ENCODE measurements at regions not wholly inside any gene's neighbourhood (a gene's known extent, or its start where the extent isn't known, plus 50 kb on each side); places are given as distances from the start of the nearest gene placed in this dataset.

- no peak for DNase-seq
These were observed 144.4 kb upstream of the CELF2 start for GRCh38 chr10:10873289-10873688.

GRCh38 chr10:10873915-10874314 is 143.8 kb upstream of the CELF2 start:
- DNase-seq = no peak

GRCh38 chr10:10878963-10879362 is 138.7 kb upstream of the CELF2 start:
- no peak for DNase-seq

- no peak for DNase-seq
These were observed 136.4 kb upstream of the CELF2 start for GRCh38 chr10:10881117-10881813.

- DNase-seq = no peak
These were observed 133.9 kb upstream of the CELF2 start for GRCh38 chr10:10883737-10884136.

DNA sequence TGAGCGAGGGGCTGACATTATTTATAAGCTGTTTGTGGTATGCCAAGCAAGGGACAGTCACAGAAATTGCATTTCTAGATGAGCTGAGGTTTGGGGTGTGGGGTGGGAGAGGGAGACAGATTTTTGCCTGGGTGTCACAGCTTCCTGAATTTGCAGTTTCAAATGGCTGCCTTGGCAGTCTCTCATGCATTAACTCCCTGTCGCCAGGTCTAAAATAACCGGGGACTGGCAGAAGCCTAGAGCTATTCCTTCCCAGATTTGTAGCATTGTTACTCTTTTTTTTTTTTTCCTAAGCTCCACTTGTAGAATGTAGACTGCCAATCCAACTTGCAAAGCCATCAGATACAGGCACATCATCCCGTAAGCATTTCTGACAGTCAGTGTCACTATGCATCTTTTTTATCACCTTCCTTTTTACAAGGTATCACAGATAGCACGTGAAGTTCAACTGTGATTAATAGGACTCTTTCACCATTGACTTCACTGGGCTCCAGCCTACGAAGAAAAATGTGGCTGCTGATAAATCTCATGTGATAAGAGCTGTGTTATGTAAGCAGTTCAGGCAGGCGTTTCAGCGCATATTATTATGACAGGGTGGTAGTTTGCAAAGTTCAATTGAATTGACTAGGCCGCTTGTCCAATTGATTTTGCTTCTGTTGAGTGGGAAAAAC is 130.7 kb upstream of the CELF2 start:
- DNase-seq = no peak

- DNase-seq = no peak
These were observed 126.3 kb upstream of the CELF2 start for GRCh38 chr10:10891124-10892082.

GRCh38 chr10:10892290-10892875 is 125.3 kb upstream of the CELF2 start:
- DNase-seq = no peak

DNA sequence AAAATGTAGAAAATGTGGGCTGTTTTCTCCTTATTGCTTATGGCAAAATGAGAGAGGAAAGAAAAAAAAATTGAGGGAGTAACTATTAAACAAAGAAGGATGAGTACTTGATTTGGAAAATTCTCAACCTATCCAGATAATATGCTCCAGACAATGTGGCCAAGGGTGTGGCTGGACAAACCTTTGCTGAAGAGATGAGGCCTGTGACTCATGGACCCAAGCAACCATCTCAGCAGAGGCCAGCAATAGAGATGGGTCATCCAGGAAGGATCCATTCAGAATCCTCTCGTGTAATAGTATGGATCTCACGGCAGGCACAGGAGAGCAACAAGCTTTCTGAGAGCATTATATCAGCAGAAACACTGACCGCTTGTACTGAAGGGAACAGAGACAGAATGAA is 120.3 kb upstream of the CELF2 start:
- no peak for DNase-seq

DNA sequence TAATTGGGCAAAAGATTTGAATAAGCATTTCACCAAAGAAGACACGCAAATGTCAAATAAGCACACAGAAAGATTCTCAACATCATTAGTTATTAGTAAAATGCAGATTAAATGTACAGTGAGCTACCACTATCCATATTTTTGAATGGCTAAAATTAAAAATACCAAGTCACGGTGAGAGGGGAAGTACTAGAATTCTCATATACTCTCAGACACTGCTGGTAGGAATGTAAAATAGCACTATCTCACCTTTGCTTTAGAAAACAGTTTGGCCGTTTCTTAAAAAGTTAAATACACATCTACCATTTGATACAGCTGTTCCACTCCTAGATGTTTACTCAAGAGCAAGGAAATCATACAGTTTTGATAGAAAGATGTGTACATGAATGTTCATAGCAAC is 115.8 kb upstream of the CELF2 start:
- DNase-seq = no peak

- DNase-seq = no peak
These were observed 114.7 kb upstream of the CELF2 start for GRCh38 chr10:10902951-10903350.

DNA sequence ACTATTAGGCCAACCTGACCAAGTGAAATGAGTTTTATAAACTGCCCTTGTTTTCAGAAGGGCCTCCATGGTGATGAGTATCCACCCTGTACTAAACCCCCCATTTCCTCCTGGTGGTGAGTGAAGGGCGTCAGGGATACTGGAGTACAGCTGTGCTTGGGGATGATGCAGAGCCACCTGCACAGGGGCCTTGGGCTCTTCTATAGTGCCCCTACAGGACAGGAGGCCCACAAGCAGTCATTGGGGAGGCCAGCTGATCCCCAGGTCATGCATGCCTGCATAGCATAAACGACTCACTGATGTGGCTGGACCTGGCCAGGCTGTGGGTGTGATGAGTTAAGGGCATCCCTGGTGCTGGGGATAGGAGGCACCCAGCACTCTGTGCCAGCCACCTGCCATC is 114.1 kb upstream of the CELF2 start:
- no peak for DNase-seq

GRCh38 chr10:10910634-10911033 is 107.0 kb upstream of the CELF2 start:
- DNase-seq = no peak

DNA sequence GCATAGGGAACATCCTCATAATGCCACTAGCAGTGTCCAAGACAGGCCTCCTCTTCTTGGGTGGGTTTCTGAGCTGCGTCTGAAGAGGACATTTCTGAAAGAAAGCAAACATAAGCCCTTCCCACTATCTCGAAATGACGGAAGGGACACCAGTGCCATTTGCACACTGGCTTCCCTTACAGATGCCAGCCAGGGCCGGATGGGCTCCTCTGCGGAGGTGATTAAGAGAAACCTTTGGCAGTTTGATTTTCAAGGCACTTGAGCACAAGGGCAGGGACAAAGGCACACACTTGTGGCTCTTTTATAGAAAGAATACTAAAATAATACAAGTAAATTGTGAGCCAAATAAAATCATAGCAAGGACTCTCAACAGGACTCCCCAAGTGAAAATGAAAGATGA is 106.6 kb upstream of the CELF2 start:
- no peak for DNase-seq

GRCh38 chr10:10911471-10911921 is 106.2 kb upstream of the CELF2 start:
- no peak for DNase-seq

DNA sequence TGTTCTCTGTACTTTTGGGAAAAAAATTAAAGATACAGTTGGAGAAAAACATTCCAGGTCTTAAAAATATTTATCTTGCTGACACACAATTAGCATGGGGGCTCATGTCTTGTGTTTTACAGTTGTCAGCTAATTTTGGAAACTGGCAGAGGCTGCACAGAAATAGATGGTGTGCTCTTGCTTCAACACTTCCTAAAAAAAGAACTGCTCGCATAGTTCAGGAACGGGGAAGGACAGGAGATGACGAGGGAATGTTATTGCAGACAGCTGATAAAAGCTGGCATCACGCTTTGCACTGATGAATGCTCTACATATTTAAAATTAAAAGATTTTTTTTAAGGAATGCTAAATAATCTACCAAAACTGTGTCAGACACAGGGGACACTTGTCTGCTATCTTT is 103.5 kb upstream of the CELF2 start:
- no peak for DNase-seq

DNA sequence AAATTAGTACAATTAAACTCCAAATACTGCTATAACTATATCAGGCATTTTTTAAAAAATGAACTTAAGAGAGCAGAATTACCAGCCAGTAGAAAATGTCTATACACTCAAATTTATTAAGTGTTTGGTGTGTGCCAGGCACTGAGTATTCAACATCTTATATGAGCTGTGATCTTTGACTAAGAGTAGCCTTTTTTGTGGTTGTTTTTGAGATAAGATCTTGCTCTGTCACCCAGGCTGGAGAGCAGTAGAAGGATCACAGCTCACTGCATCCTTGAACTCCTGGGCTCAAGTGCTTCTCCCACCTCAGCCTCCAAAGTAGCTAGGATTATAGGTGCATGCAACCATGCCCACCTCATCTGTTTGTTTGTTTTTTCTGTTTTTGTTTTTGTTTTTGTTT is 102.5 kb upstream of the CELF2 start:
- DNase-seq = no peak

DNA sequence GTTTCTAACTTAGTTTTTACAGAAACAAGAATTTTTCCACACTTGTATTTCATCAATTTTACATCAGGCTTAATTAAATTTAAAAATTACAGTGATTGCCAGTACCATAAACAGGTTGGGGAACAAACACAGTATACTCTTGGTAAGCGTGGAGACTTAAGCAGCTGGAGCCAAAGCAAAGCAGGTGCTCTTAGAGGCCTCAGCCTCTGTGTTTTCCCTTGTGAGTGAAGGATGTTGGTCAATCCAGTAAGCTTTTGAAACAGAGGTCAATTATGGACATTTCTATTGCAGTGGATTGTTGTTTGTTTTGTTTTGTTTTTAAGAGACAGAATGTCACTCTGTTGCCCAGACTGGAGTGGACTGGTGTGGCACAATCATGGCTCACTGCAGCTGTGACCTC is 100.6 kb upstream of the CELF2 start:
- DNase-seq = no peak

DNA sequence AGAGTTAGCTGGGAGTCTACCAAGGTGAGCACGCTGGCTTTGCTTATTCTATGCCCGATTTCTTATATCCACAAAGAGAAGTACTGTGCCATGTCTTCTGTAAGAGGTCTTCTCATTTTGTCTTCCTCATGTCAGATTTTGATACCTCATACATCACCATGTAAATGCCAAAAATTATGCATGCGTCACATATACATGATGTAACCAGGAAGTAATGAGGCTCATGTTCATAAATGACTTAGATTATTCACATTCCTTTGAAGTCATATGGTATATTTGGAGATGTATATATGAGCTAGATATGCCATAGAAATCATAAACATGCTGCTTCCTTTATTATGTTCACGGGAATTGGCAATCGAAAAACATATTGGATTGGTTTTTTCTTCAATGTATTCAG is 97.7 kb upstream of the CELF2 start:
- DNase-seq = no peak

DNA sequence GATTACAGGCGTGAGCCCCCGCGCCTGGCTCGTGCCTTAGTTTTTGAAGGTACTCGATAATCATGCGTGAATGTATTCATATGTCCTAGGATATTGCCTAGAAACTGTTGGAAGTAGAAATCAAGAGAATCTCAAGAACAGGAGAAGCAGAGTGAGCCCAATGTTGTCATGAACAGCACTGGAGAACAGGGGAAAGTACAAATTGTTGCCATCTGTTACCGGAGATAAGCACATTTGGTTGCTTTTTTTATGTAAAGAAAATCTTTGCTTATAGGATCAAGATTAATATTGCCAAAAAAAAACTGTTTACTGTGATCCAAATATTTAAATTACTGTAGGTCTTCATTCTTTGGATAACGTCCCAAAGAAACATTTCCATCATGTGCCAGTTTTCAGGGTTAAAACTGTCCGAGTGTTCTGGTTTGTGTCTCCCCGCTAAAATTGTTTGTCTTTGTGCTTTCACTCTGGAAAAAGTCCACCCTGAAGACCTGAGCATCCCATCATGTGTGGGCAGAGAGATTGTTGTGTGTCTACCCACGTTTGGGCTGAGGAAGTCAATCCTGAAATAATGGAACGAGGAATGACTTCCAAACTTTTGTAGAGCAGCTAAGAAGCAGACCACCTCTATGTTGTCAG is 95.7 kb upstream of the CELF2 start:
- no peak for DNase-seq

DNA sequence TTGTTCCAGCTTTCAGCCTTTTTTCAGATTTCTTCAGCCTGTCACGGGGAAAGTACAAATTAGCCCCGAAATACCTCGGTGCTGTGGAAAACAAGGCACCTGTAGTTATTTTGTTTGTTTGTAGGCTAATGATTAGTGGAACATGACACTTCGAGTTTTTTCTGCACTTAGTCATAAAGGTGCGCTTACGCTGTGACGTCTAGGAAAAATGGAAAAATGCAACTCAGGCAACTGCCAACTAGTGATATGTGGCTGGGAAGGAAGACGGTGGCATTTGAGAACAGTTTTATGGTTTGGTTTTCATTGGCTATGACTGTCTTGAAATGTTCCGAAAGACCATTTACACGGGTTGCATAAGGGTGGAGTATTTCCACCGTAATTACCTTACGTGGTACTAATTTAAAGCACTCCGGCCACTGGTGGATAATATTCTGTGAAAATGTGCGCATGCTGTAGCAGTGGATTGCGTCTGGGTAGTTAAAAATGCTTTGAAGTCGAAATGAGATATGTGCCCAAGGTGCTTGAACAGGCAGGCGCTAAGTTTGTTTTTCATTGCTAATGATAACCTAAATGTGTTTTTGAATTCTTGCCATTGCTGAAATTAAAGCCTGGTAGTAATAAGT is 94.5 kb upstream of the CELF2 start:
- no peak for DNase-seq

- no peak for DNase-seq
These were observed 92.0 kb upstream of the CELF2 start for GRCh38 chr10:10925667-10926066.

Data from NCI-H2171 treated with DMSO at 0.1 percent for 48 hours (cell line).